Activated CD4-positive, alpha-beta T cell treated with anti-CD3 and anti-CD28 coated beads, Interleukin-2, amount 50 U/mL, for 48 hours (primary cell): ENCODE measurements at regions not wholly inside any gene's neighbourhood (a gene's known extent, or its start where the extent isn't known, plus 50 kb on each side); places are given as distances from the start of the nearest gene placed in this dataset.
"Not testable (repeated sequence)": the region's sequence is repeated elsewhere in the genome, so short reads cannot be mapped to it uniquely, and the experiment has no call there.

Experiments
- DNase-seq, 2 experiments: peaks; one replicate each; pipeline ENCODE4 v3.0.0-alpha.2; 2020

- DNase-seq, result not testable (repeated sequence)
Observed at GRCh38 chr7:68195642-68196041, 1199.0 kb downstream of the TYW1 start.

DNA sequence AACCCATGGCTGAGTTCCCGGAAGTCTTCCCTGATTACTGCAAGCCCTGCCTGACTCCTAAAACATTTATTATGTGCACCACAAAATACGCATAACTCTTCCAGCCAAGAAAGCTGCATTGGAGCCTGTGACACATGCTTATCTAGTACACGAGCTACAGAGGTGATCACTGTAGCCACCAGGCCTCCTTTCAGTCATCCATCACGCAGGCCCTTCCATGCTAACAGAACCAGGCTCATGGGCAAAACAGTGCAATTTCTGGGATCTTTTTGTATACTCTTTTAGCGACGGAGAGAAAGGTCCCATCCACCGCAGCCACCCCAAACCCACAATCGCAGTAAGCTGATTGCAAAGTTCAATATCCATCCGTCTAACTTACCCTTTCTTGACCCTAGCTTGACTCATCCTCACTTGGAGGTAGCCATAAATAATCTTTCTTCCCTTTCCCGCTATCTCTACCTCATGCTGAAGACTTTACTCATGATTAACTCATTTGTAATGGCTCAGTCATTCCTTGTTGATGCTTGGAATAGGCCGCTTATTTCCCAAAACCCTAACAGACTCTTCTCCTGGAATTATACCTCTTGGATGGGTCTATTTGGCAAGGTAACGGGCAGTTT is 1203.5 kb downstream of the TYW1 start:
- no peak for DNase-seq

DNA sequence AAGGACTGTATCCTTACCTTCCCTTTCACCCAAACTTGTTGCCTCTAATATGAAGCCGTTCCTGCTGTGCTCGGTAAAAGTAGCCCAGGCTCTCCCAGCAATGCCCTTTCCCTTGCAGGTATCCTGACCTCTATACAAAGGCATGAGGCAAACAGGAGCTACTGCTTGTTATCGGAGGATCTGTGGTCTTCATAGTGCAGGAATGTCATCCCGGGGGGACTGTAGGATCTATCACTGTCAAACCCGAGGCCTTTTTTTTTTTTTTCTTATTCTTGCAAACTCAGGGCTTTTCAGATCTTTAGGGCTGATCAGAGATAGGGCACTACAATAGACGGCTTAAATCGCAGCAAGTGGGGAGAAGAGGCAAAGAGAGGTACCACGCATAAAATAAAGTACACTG is 1206.6 kb downstream of the TYW1 start:
- no peak for DNase-seq

DNA sequence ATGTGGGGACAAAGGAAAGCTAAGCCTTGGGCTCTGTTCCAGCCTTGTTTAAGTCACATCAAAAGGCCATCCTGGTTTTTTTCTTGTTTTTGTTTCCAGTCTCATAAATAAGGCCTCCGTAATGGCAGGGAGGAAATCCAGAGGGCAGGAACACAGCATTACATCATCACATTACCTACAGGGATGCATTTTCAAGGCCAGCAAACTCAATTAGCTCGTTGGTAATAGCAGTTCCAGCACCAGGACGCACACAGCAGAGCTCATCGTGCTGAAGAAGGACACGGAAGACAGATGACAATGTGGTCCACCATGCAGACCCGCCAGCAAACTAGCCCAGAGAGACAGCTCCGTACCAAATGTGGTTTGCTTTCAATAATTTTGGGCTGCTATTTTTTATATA is 1209.2 kb downstream of the TYW1 start:
- no peak for DNase-seq

GRCh38 chr7:68206946-68207485 is 1210.4 kb downstream of the TYW1 start:
- no peak for DNase-seq

DNA sequence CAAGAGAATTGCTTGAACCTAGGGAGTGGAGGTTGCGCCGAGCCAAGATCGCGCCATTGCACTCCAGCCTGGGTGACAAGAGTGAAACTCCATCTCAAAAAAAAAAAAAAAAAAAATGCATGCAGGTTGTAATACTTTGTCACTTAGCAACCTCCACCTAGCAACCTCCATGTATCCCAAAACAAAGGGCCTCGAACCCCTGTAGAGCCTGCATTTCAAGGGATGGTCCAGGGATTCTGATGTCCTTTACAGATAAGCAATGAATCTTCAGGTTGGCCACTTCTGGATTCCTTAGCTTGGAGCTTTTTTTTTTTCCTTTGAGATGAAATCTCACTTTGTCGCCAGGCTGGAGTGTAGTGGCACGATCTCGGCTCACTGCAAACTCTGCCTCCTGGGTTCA is 1211.0 kb downstream of the TYW1 start:
- no peak for DNase-seq

DNA sequence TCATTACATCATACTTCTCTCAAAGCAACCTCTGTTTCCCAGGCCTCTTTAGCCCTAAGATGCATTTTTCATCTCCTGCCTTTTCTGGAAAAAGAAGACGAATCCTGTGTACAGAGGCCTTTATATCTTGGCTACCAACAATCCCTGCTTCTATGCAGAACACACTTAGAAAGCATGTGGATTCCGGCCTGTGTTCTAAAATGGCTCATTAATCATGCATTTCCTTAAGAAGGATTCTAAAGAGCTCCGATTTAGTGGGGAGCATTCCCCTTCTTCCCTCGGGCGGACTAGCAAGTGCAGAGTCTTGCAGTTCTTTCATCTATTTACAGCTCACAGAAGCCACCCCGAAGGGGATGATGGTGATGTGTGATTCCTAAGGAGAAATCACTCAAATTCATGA is 1212.9 kb downstream of the TYW1 start:
- no peak for DNase-seq

GRCh38 chr7:68213838-68214237 is 1217.2 kb downstream of the TYW1 start:
- DNase-seq, result no peak

DNA sequence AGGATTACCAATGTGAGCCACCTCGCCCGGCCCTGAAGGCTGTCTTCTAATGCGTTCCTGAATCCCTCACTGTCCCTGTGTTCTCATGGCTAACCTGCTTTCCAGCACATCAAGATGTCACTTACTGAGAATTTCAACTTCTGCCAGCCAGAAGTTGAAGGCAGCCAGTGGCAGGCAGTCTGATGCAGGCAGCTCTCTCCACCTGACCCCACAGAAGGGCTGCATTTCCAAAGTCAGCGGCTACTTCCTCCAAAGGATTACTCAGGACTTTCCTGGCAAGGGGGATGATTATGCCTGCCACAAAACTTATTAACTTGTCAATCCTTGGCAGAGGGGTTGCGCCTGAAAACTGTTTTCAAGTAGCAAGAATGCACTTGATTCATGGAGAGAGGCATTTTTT is 1219.4 kb downstream of the TYW1 start:
- no peak for DNase-seq

GRCh38 chr7:68217426-68217825 is 1220.8 kb downstream of the TYW1 start:
- DNase-seq, result no peak

DNA sequence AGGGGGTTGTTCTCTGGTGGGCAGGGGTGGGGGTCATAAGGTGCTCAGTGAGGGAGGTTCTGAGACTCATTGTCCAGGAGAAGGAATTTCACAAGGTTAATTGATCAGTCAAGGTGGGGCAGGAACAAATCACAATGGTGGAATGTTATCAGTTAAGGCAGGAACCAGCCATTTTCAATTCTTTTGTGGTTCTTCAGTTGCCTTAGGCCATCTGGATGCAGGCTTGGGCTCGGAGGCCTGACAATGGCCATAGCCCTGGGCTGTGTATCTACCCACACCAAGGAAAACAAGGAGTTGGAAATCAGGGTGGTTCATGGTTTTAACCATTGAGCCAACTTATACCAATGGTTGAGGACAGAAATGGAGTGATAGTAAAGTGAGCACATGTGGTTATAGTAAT is 1221.8 kb downstream of the TYW1 start:
- DNase-seq, result no peak

DNA sequence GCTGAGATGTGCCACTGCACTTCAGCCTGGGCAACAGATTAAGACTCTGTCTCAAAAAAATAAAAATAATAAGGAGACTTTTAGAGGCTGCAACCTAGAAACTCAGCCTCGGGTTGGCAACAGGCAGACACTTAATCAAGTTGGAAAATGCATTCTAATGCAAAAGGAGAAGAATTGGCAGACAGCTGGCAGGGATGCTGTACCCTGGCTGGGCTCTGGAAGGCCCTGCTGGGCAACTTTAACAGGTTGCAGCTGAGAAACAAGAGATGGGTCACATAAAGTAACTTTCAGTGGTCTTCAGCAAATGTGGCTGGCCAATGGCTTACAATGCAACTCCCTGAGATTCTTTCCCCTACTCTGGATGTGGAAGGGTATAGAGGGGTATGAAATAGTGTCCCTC is 1225.7 kb downstream of the TYW1 start:
- no peak for DNase-seq

DNA sequence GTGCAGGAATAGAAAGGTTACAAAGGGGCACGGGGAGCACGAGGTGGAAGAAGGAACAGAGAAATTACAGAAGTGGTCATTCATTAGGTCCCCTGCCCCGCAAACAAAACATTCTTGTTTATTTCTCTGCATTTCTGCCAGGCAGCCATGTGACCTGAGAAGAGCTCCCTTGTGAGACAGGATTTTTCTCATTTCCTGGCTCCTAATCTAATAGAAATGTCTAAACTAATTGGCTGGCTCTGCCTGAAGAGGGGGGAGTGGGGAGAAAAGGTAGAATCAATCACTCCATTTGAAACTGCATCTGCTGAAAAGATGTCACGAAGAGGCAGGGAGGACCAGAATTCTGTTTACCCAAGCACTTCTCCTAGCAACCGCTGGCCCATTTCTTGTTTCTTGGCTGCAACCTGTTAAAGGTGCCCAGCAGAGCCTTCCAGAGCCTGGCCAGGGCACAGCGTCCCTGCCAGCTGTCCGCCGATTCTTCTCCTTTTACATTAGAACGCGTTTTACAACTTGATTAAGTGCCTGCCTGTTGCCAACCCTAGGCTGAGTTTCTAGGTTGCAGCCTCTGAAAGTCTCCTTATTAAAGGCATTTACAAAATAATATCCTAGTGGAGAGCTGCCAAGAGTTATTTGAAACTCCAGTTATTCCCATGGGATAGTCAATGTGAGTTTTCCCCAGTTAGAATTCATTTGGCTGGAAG is 1227.6 kb downstream of the TYW1 start:
- no peak for DNase-seq

GRCh38 chr7:68231011-68231410 is 1234.4 kb downstream of the TYW1 start:
- not testable (repeated sequence) for DNase-seq

DNA sequence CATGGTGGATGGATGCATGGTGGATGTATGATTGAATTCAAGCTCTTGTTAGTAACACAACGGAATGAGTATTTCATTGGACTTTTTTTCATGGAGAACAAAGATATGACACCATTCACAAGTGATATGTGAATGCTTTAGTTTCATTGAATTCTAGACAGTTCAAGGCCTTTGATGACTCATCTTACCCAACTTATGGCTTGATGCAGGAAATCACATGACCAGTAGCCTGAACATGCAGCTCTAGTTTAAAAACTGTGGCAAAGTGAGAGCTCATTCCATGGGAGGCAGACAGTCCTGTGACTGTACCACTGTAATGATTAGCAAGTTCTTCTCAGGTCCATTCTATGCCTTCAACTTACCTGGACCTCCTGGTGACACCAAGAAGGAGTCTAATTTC is 1239.3 kb downstream of the TYW1 start:
- DNase-seq, result no peak

DNA sequence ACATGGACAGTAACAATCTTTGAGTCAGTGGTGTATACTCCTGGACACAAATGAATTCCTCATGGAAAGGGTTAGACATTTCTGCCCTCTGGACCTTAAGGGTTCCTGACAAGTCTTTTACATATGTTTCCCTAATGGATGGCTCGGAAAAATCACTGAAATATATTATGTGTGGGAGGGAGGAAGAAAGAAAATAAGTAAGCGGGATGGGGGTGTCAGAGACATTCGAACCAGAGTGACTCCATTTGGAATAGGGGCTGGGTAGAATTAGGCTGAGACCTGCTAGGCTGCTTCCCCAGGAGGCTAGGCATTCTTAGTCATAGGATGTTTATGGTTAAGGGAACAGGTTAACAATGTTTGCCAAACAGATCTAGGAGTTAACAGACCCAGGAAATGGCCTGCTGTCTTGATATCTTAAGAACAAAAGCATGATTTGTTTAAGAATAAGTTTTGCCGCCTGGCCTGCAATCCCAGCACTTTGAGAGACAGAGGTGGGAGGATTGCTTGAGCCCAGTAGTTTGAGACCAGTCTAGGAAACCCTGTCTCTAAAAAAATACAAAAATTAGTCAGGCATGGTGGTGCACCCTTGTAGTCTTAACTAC is 1241.7 kb downstream of the TYW1 start:
- no peak for DNase-seq

- no peak for DNase-seq
Observed at GRCh38 chr7:68243128-68243527, 1246.5 kb downstream of the TYW1 start.

DNA sequence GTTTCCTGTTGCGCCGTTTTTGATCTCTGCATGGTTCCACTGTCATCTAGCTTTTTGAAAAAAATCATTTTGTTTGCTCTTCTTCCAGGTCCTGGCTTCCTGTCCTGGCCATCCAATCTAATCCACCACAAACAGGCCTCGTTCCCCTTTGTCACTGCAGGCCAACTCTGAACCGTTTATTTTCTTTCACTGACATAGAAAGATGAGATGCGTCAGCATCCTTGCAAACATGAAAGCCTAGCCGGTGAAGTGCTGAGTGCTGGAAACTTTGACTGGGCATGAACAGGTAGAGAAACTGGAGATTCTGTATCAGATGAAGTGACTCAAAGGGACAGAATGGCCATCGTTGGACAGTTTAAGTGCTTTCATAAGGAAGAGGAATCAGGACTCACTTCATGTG is 1247.8 kb downstream of the TYW1 start:
- DNase-seq, result no peak

DNA sequence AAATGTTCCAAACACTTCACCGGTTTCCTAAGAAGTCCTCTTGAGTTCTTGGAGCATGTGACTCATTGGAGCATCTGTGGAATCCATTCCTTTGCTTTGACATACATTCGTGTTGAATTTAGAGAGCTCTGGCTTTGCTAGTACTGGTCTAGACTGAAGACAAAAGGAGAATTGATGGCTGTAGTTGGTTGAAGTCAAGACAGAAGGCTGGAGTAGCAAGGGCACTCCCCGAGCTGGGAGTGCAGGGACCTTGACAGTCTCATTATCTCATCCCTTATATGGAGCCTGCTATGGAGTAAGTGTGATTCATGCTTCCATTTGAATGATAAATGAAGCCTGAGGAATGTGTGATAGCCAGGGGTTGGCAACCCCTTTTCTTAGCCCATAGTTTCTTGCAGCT is 1249.1 kb downstream of the TYW1 start:
- no peak for DNase-seq

GRCh38 chr7:68246189-68246633 is 1249.6 kb downstream of the TYW1 start:
- no peak for DNase-seq

- no peak for DNase-seq
Observed at GRCh38 chr7:68247126-68247525, 1250.5 kb downstream of the TYW1 start.

DNA sequence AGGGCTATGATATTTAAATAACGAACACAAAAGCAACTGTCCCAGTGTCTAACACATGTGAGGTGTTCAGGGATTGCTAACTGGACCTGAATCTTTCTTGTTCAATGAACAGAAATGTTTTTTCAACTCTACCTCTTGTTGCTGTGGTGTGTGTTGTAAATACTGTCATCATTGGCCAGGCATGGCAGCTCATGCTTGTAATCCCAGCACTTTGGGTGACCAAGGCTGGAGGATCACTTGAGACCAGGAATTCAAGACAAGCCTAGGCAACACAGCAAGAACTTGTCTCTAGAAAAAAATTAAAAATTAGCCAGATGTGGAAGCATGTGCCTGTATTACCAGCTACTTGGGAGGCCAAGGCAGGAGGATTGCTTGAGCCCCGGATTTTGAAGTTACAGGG is 1250.9 kb downstream of the TYW1 start:
- no peak for DNase-seq

DNA sequence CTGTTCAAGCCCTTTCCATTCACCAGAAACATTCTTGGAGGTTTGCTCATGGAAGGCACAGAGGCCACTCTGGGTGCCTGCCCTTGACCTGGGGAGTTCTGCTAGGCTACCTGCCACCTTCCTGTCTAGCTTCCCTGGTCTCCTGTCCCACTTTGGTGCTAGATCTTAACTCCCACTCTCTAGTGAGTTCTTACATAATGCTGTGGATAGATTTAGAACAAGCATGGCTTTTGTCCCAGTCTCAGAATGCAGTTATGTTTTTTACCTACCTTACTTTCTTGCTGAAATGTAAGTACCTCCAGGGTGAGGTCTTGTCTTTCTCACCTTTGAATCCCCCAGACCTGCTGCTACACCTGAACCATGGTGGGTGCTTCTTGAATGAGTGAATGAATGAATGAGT is 1252.3 kb downstream of the TYW1 start:
- DNase-seq, result no peak

DNA sequence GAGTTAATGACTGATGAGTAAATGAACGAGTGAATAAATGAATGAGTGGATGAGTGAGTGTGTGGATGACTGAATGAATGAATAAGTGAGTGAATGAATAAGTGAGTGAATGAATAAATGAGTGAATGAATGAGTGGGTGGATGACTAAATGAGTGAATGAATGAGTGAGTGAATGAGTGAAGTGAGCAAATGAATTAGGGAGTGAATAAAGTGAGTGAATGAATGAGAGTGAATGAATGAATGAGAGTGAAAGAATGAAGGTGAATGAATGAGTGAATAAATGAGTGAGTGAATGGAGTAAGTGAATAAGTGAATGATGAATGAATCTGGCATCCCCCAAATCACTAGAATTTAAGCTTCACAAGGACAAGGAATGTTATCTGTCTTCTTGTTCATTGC is 1253.0 kb downstream of the TYW1 start:
- DNase-seq, result no peak
